OCI-LY1 (cell line): ENCODE measurements at regions not wholly inside any gene's neighbourhood (a gene's known extent, or its start where the extent isn't known, plus 50 kb on each side); places are given as distances from the start of the nearest gene placed in this dataset.

ENCODE experiments used
- CTCF ChIP-seq: fragments of 200-600 bp; sonication (generic), shearing (Covaris generic); IDR thresholded peaks from 2 replicates; pipeline ENCODE4 v1.5.1; 2017; ENCODE audit warnings: mild to moderate bottlenecking, antibody characterized with exemption, low read length, moderate library complexity, mixed read lengths
- EZH2 ChIP-seq: fragments of 200-600 bp; sonication (generic), shearing (Covaris generic); IDR thresholded peaks from 2 replicates; pipeline ENCODE4 v1.8.0; 2017; ENCODE audit warnings: borderline replicate concordance, mixed run types, mild to moderate bottlenecking, antibody characterized with exemption, low read length, moderate library complexity, mixed read lengths

- TF ChIP-seq CTCF (no peak), EZH2 (no peak)
These were observed 58.2 kb upstream of the ICA1 start for GRCh38 chr7:8320174-8320573.
